ENCODE measurements at regions not wholly inside any gene's neighbourhood (a gene's known extent, or its start where the extent isn't known, plus 50 kb on each side); places are given as distances from the start of the nearest gene placed in this dataset.

GRCh38 chr4:159979953-159980352, 877.1 kb downstream of the RAPGEF2 start:
- no peak for TF ChIP-seq CTCF (IDR thresholded peaks at IDR 0.05; ENCODE audit: low read length)
- no peak for TF ChIP-seq EZH2 (optimal IDR thresholded peaks at IDR 0.05; ENCODE audit: low read depth, low read length)
- TF ChIP-seq EZH2phosphoT487 (IDR thresholded peaks at IDR 0.05; ENCODE audit: low read length): no peak

Measured in MM.1S (cell line).